ENCODE measurements at regions not wholly inside any gene's neighbourhood (a gene's known extent, or its start where the extent isn't known, plus 50 kb on each side); places are given as distances from the start of the nearest gene placed in this dataset.
"Not testable (repeated sequence)": the region's sequence is repeated elsewhere in the genome, so short reads cannot be mapped to it uniquely, and the experiment has no call there.

GRCh38 chr20:46785958-46786357 lies 76.5 kb downstream of the SLC2A10 start:
- Mint-ChIP-seq H3K4me3 (no peak overlapping the region), H3K9me3 (ENCODE audit: insufficient read depth) (no peaks in the 10 kb centered on the region), H3K27me3 (ENCODE audit: low read depth) (no peaks in the 10 kb centered on the region), H3K27ac (no peak overlapping the region), H3K36me3 (ENCODE audit: low read depth) (no peaks in the 10 kb centered on the region), H3K4me1 (ENCODE audit: low read depth) (no peaks in the 10 kb centered on the region)
- CTCF ChIA-PET: interaction anchor here (1.9 kb wide), 1 partner anchor 33 kb away, joined by 4 read pairs; no protein-coding TSS in a partner anchor
- DNase-seq (no peak), ATAC-seq (no peak)
- POLR2A ChIA-PET: no interaction called here

- DNase-seq (no peak), ATAC-seq (no peak)
- ChIA-PET POLR2A (no interaction called here), CTCF (interaction anchor here (1.9 kb wide), 1 partner anchor 34 kb away, joined by 4 read pairs; no protein-coding TSS in a partner anchor)
- Mint-ChIP-seq H3K36me3 (ENCODE audit: low read depth) (no peaks in the 10 kb centered on the region), H3K9me3 (ENCODE audit: insufficient read depth) (no peaks in the 10 kb centered on the region), H3K27ac (no peak overlapping the region), H3K27me3 (ENCODE audit: low read depth) (no peaks in the 10 kb centered on the region), H3K4me1 (ENCODE audit: low read depth) (no peaks in the 10 kb centered on the region), H3K4me3 (no peak overlapping the region)
These were observed 77.1 kb downstream of the SLC2A10 start for GRCh38 chr20:46786566-46786965.

- H3K4me3 Mint-ChIP-seq: no peak overlapping the region
- DNase-seq: no peak
- H3K9me3 Mint-ChIP-seq (ENCODE audit: insufficient read depth): no peaks in the 10 kb centered on the region
- no peaks in the 10 kb centered on the region for H3K36me3 Mint-ChIP-seq (ENCODE audit: low read depth)
- ChIA-PET POLR2A (no interaction called here), CTCF (no interaction called here)
- ATAC-seq: no peak
- H3K27me3 Mint-ChIP-seq (ENCODE audit: low read depth): no peaks in the 10 kb centered on the region
- no peaks in the 10 kb centered on the region for H3K4me1 Mint-ChIP-seq (ENCODE audit: low read depth)
- H3K27ac Mint-ChIP-seq: no peak overlapping the region
These were observed 78.7 kb downstream of the SLC2A10 start for GRCh38 chr20:46787991-46788762.

GRCh38 chr20:46788763-46789091 lies 79.3 kb downstream of the SLC2A10 start:
- POLR2A ChIA-PET; H3K4me3 Mint-ChIP-seq; ATAC-seq; H3K27me3 Mint-ChIP-seq (ENCODE audit: low read depth); CTCF ChIA-PET; H3K4me1 Mint-ChIP-seq (ENCODE audit: low read depth); H3K27ac Mint-ChIP-seq; H3K36me3 Mint-ChIP-seq (ENCODE audit: low read depth); DNase-seq; H3K9me3 Mint-ChIP-seq (ENCODE audit: insufficient read depth): not testable (repeated sequence)

- CTCF ChIA-PET: interaction anchor here (1.2 kb wide), 1 partner anchor 594 kb away, joined by 3 read pairs; no protein-coding TSS in a partner anchor
These were observed 80.0 kb downstream of the SLC2A10 start for GRCh38 chr20:46789339-46790028.

GRCh38 chr20:46791722-46792416 lies 82.4 kb downstream of the SLC2A10 start:
- Mint-ChIP-seq H3K36me3 (ENCODE audit: low read depth) (no peaks in the 10 kb centered on the region), H3K4me1 (ENCODE audit: low read depth) (no peaks in the 10 kb centered on the region), H3K27me3 (ENCODE audit: low read depth) (no peaks in the 10 kb centered on the region), H3K4me3 (no peak overlapping the region), H3K9me3 (ENCODE audit: insufficient read depth) (no peaks in the 10 kb centered on the region), H3K27ac (no peak overlapping the region)
- ATAC-seq (no peak), DNase-seq (no peak)
- ChIA-PET CTCF (no interaction called here), POLR2A (no interaction called here)

More at GRCh38 chr20:46789339-46790028, 80.0 kb downstream of the SLC2A10 start:
- no peak overlapping the region for H3K4me3 Mint-ChIP-seq
- no peaks in the 10 kb centered on the region for H3K9me3 Mint-ChIP-seq (ENCODE audit: insufficient read depth)
- DNase-seq: no peak
- ATAC-seq: no peak
- H3K27ac Mint-ChIP-seq: no peak overlapping the region
- no peaks in the 10 kb centered on the region for H3K27me3 Mint-ChIP-seq (ENCODE audit: low read depth)
- H3K4me1 Mint-ChIP-seq (ENCODE audit: low read depth): no peaks in the 10 kb centered on the region
- H3K36me3 Mint-ChIP-seq (ENCODE audit: low read depth): no peaks in the 10 kb centered on the region
- POLR2A ChIA-PET: no interaction called here

- H3K4me1 Mint-ChIP-seq (ENCODE audit: low read depth): no peaks in the 10 kb centered on the region
- H3K27ac Mint-ChIP-seq: no peak overlapping the region
These were observed 87.8 kb downstream of the SLC2A10 start for GRCh38 chr20:46797206-46797605.

GRCh38 chr20:46798430-46798829 lies 89.0 kb downstream of the SLC2A10 start:
- ATAC-seq (no peak), DNase-seq (no peak)
- ChIA-PET CTCF (no interaction called here), POLR2A (no interaction called here)
- Mint-ChIP-seq H3K36me3 (ENCODE audit: low read depth) (no peaks in the 10 kb centered on the region), H3K27ac (no peak overlapping the region), H3K27me3 (ENCODE audit: low read depth) (peaks cover 7% of the 10 kb centered on the region), H3K4me3 (no peak overlapping the region), H3K9me3 (ENCODE audit: insufficient read depth) (no peaks in the 10 kb centered on the region), H3K4me1 (ENCODE audit: low read depth) (no peaks in the 10 kb centered on the region)

More at GRCh38 chr20:46797206-46797605, 87.8 kb downstream of the SLC2A10 start:
- ATAC-seq (no peak), DNase-seq (no peak)
- ChIA-PET CTCF (no interaction called here), POLR2A (no interaction called here)
- no peaks in the 10 kb centered on the region for H3K9me3 Mint-ChIP-seq (ENCODE audit: insufficient read depth)
- peaks cover 4% of the 10 kb centered on the region for H3K27me3 Mint-ChIP-seq (ENCODE audit: low read depth)
- no peaks in the 10 kb centered on the region for H3K36me3 Mint-ChIP-seq (ENCODE audit: low read depth)
- H3K4me3 Mint-ChIP-seq: no peak overlapping the region

GRCh38 chr20:46799781-46800408 lies 90.4 kb downstream of the SLC2A10 start:
- CTCF ChIA-PET: no interaction called here
- Mint-ChIP-seq H3K27me3 (ENCODE audit: low read depth) (peaks cover 12% of the 10 kb centered on the region), H3K4me1 (ENCODE audit: low read depth) (no peaks in the 10 kb centered on the region), H3K36me3 (ENCODE audit: low read depth) (no peaks in the 10 kb centered on the region), H3K27ac (no peak overlapping the region), H3K9me3 (ENCODE audit: insufficient read depth) (no peaks in the 10 kb centered on the region), H3K4me3 (no peak overlapping the region)
- ATAC-seq: no peak
- POLR2A ChIA-PET: no interaction called here
- no peak for DNase-seq

- no peaks in the 10 kb centered on the region for H3K9me3 Mint-ChIP-seq (ENCODE audit: insufficient read depth)
- DNase-seq: no peak
- H3K4me3 Mint-ChIP-seq: no peak overlapping the region
- H3K36me3 Mint-ChIP-seq (ENCODE audit: low read depth): no peaks in the 10 kb centered on the region
- ChIA-PET POLR2A (no interaction called here), CTCF (no interaction called here)
- H3K27ac Mint-ChIP-seq: no peak overlapping the region
- no peaks in the 10 kb centered on the region for H3K4me1 Mint-ChIP-seq (ENCODE audit: low read depth)
- no peak for ATAC-seq
- peaks cover 13% of the 10 kb centered on the region for H3K27me3 Mint-ChIP-seq (ENCODE audit: low read depth)
These were observed 91.0 kb downstream of the SLC2A10 start for GRCh38 chr20:46800409-46800804.

GRCh38 chr20:46801003-46801702 lies 91.7 kb downstream of the SLC2A10 start:
- ATAC-seq (no peak), DNase-seq (no peak)
- ChIA-PET POLR2A (interaction anchor here (0.6 kb wide), 1 partner anchor 131 kb away, joined by 4 read pairs; no protein-coding TSS in a partner anchor), CTCF (no interaction called here)
- Mint-ChIP-seq H3K36me3 (ENCODE audit: low read depth) (no peaks in the 10 kb centered on the region), H3K27me3 (ENCODE audit: low read depth) (peaks cover 16% of the 10 kb centered on the region), H3K9me3 (ENCODE audit: insufficient read depth) (no peaks in the 10 kb centered on the region), H3K4me1 (ENCODE audit: low read depth) (no peaks in the 10 kb centered on the region), H3K27ac (no peak overlapping the region), H3K4me3 (no peak overlapping the region)
